ENCODE measurements at regions not wholly inside any gene's neighbourhood (a gene's known extent, or its start where the extent isn't known, plus 50 kb on each side); places are given as distances from the start of the nearest gene placed in this dataset.

DNA sequence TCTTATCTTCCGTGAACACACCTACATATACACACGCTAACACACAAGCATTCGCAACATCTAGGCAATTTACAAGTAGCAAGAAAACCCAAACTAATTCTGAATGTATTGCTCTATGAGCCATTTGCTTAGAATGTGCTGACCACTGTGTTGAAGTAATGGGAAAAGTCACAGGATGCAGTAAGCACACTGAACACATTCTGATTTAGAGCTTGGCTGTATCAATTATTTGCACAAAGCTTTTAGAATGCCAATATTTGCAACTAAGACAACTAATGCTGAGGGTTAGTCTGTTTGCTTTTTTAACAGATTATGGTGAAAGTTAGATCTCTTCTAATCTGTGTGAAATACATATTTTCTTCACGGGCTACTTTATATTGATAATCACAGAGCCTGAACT lies 179.8 kb upstream of the ELAC2 start:
- no peak for DNase-seq
- no peaks in the 10 kb centered on the region for H3K36me3 ChIP-seq (ENCODE audit: control insufficient read depth in 2 of 3, insufficient read depth in 3 of 3, low read length in 3 of 3)
- intact Hi-C loops (cut with micrococcal nuclease): no loop called here
- ChIA-PET POLR2A (no interaction called here), CTCF (no interaction called here)
- ATAC-seq: no peak
- Mint-ChIP-seq H3K27ac (no peak overlapping the region), H3K36me3 (no peaks in the 10 kb centered on the region), H3K4me1 (no peaks in the 10 kb centered on the region), H3K9me3 (peaks cover 0 to 13% (median 3%) of the 10 kb centered on the region in 11 donors), H3K27me3 (peaks cover 0 to 7% (median 4%) of the 10 kb centered on the region in 5 donors), H3K4me3 (no peak overlapping the region)
- H3K27ac ChIP-seq (ENCODE audit: low read depth, low read length): no peak overlapping the region
- H3K4me3 ChIP-seq (ENCODE audit: low read length): no peak overlapping the region
- no peaks in the 10 kb centered on the region for H3K4me1 ChIP-seq (ENCODE audit: control insufficient read depth in 2 of 2, insufficient read depth in 2 of 2, low read length in 2 of 2)
- H3K9me3 ChIP-seq (ENCODE audit: control insufficient read depth in 2 of 3, low read length in 3 of 3): no peaks in the 10 kb centered on the region
- no peaks in the 10 kb centered on the region for H3K27me3 ChIP-seq (ENCODE audit: control insufficient read depth in 2 of 2, insufficient read depth in 2 of 2, low read length in 2 of 2)

GRCh38 chr17:13194887-13195286 lies 177.1 kb upstream of the ELAC2 start:
- Mint-ChIP-seq H3K36me3 (no peaks in the 10 kb centered on the region), H3K4me1 (no peaks in the 10 kb centered on the region), H3K27me3 (peaks cover 0 to 6% (median 0%) of the 10 kb centered on the region in 5 donors), H3K4me3 (no peak overlapping the region), H3K9me3 (peaks cover 0 to 13% (median 5%) of the 10 kb centered on the region in 11 donors), H3K27ac (no peak overlapping the region)
- no peaks in the 10 kb centered on the region for H3K27me3 ChIP-seq (ENCODE audit: control insufficient read depth in 2 of 2, insufficient read depth in 2 of 2, low read length in 2 of 2)
- H3K4me3 ChIP-seq (ENCODE audit: low read length): no peak overlapping the region
- intact Hi-C loops (cut with micrococcal nuclease): no loop called here
- no peaks in the 10 kb centered on the region for H3K36me3 ChIP-seq (ENCODE audit: control insufficient read depth in 2 of 3, insufficient read depth in 3 of 3, low read length in 3 of 3)
- ChIA-PET POLR2A (no interaction called here), CTCF (no interaction called here)
- DNase-seq (no peak), ATAC-seq (no peak)
- H3K4me1 ChIP-seq (ENCODE audit: control insufficient read depth in 2 of 2, insufficient read depth in 2 of 2, low read length in 2 of 2): no peaks in the 10 kb centered on the region
- no peaks in the 10 kb centered on the region for H3K9me3 ChIP-seq (ENCODE audit: control insufficient read depth in 2 of 3, low read length in 3 of 3)
- no peak overlapping the region for H3K27ac ChIP-seq (ENCODE audit: low read depth, low read length)

DNA sequence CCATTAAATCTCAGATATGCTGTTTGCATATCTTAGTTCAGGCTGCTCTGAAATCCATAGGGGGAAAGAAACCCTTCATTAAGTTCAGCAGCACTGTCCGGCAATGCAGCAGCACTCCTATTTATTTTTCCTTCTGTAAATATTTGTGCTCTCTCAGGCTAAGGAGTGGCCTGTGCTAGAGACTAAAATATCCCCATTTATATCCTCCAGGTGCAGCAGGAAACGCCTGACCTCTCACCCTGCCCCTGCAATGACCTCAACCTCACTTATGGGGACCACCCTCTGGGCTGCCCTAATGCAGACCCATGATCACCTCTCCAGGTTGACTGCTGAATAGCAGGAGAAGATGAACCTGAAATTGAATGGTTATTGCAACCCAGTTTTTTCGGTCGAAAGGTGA lies 165.0 kb upstream of the ELAC2 start:
- no peaks in the 10 kb centered on the region for H3K9me3 ChIP-seq (ENCODE audit: control insufficient read depth in 2 of 3, low read length in 3 of 3)
- intact Hi-C loops (cut with micrococcal nuclease): no loop called here
- no peaks in the 10 kb centered on the region for H3K27me3 ChIP-seq (ENCODE audit: control insufficient read depth in 2 of 2, insufficient read depth in 2 of 2, low read length in 2 of 2)
- no peak overlapping the region for H3K27ac Mint-ChIP-seq
- H3K36me3 Mint-ChIP-seq: no peaks in the 10 kb centered on the region
- no peaks in the 10 kb centered on the region for H3K4me1 Mint-ChIP-seq
- no peaks in the 10 kb centered on the region for H3K4me1 ChIP-seq (ENCODE audit: control insufficient read depth in 2 of 2, insufficient read depth in 2 of 2, low read length in 2 of 2)
- H3K9me3 Mint-ChIP-seq: peaks cover 0 to 14% (median 5%) of the 10 kb centered on the region in 11 donors
- no peaks in the 10 kb centered on the region for H3K36me3 ChIP-seq (ENCODE audit: control insufficient read depth in 2 of 3, insufficient read depth in 3 of 3, low read length in 3 of 3)
- H3K4me3 ChIP-seq (ENCODE audit: low read length): no peak overlapping the region
- DNase-seq (no peak), ATAC-seq (no peak)
- peaks cover 0 to 18% (median 9%) of the 10 kb centered on the region in 5 donors for H3K27me3 Mint-ChIP-seq
- H3K27ac ChIP-seq (ENCODE audit: low read depth, low read length): no peak overlapping the region
- CTCF ChIA-PET: no interaction called here
- no peak overlapping the region for H3K4me3 Mint-ChIP-seq
- POLR2A ChIA-PET: no interaction called here

DNA sequence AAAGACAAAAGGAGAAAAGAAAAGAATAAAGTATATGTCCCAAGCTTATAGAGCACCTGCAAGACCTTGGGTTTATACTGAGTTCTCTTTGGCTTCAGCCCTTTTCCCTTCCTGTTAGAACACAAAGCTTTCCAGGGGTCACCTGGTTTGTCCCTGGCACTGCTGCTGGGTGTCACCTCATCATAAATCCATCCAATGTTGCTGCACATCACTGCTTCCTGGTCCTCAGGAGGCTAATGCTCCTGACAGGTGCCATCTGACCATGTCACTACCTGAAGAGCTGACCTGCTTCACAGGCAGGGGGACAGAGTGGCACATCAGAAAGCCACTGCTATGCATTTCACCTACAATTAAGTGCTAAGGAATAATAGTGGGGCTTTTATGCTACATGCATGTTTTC lies 164.6 kb upstream of the ELAC2 start:
- Mint-ChIP-seq H3K27ac (no peak overlapping the region), H3K4me1 (no peaks in the 10 kb centered on the region), H3K9me3 (peaks cover 0 to 14% (median 5%) of the 10 kb centered on the region in 11 donors), H3K4me3 (no peak overlapping the region), H3K27me3 (peaks cover 0 to 18% (median 9%) of the 10 kb centered on the region in 5 donors), H3K36me3 (no peaks in the 10 kb centered on the region)
- Histone ChIP-seq H3K27me3 (ENCODE audit: control insufficient read depth in 2 of 2, insufficient read depth in 2 of 2, low read length in 2 of 2) (no peaks in the 10 kb centered on the region), H3K9me3 (ENCODE audit: control insufficient read depth in 2 of 3, low read length in 3 of 3) (no peaks in the 10 kb centered on the region), H3K4me1 (ENCODE audit: control insufficient read depth in 2 of 2, insufficient read depth in 2 of 2, low read length in 2 of 2) (no peaks in the 10 kb centered on the region), H3K4me3 (ENCODE audit: low read length) (no peak overlapping the region), H3K27ac (ENCODE audit: low read depth, low read length) (no peak overlapping the region), H3K36me3 (ENCODE audit: control insufficient read depth in 2 of 3, insufficient read depth in 3 of 3, low read length in 3 of 3) (no peaks in the 10 kb centered on the region)
- POLR2A ChIA-PET: no interaction called here
- CTCF ChIA-PET: no interaction called here
- ATAC-seq (no peak), DNase-seq (no peak)
- intact Hi-C loops (cut with micrococcal nuclease): no loop called here

DNA sequence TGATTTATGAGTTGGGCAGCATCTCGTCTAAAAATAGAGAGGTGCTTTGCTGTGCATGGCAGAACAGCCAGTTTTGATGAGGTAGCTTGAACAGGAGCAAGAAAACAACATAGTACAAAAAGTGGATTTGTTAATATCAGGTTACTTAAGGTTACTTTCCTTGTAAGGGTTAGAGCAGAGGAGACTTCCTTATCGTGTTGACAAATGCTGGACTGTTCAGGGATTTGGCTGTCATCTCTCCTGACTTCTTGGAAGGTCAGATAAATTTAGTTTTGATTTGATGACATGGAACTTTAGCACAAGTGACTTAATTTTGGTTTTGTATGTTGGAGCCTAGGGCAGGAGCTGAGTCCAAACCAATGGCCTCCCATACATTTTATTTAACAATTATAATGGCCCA lies 163.9 kb upstream of the ELAC2 start:
- DNase-seq (no peak), ATAC-seq (no peak)
- H3K36me3 Mint-ChIP-seq: no peaks in the 10 kb centered on the region
- Histone ChIP-seq H3K36me3 (ENCODE audit: control insufficient read depth in 2 of 3, insufficient read depth in 3 of 3, low read length in 3 of 3) (no peaks in the 10 kb centered on the region), H3K27me3 (ENCODE audit: control insufficient read depth in 2 of 2, insufficient read depth in 2 of 2, low read length in 2 of 2) (no peaks in the 10 kb centered on the region), H3K27ac (ENCODE audit: low read depth, low read length) (no peak overlapping the region), H3K4me1 (ENCODE audit: control insufficient read depth in 2 of 2, insufficient read depth in 2 of 2, low read length in 2 of 2) (no peaks in the 10 kb centered on the region), H3K9me3 (ENCODE audit: control insufficient read depth in 2 of 3, low read length in 3 of 3) (no peaks in the 10 kb centered on the region), H3K4me3 (ENCODE audit: low read length) (no peak overlapping the region)
- ChIA-PET CTCF (no interaction called here), POLR2A (no interaction called here)
- no peak overlapping the region for H3K4me3 Mint-ChIP-seq
- H3K27ac Mint-ChIP-seq: no peak overlapping the region
- H3K27me3 Mint-ChIP-seq: peaks cover 0 to 18% (median 7%) of the 10 kb centered on the region in 5 donors
- peaks cover 0 to 12% (median 4%) of the 10 kb centered on the region in 11 donors for H3K9me3 Mint-ChIP-seq
- H3K4me1 Mint-ChIP-seq: no peaks in the 10 kb centered on the region
- intact Hi-C loops (cut with micrococcal nuclease): no loop called here

- Histone ChIP-seq H3K27ac (ENCODE audit: low read depth, low read length) (no peak overlapping the region), H3K4me3 (ENCODE audit: low read length) (no peak overlapping the region), H3K9me3 (ENCODE audit: control insufficient read depth in 2 of 3, low read length in 3 of 3) (peaks cover 0 to 14% (median 0%) of the 10 kb centered on the region in 3 experiments), H3K36me3 (ENCODE audit: control insufficient read depth in 2 of 3, insufficient read depth in 3 of 3, low read length in 3 of 3) (no peaks in the 10 kb centered on the region), H3K4me1 (ENCODE audit: control insufficient read depth in 2 of 2, insufficient read depth in 2 of 2, low read length in 2 of 2) (no peaks in the 10 kb centered on the region), H3K27me3 (ENCODE audit: control insufficient read depth in 2 of 2, insufficient read depth in 2 of 2, low read length in 2 of 2) (no peaks in the 10 kb centered on the region)
- Mint-ChIP-seq H3K27ac (no peak overlapping the region), H3K36me3 (peaks cover 0 to 4% (median 0%) of the 10 kb centered on the region in 5 donors), H3K4me1 (no peaks in the 10 kb centered on the region), H3K4me3 (no peak overlapping the region), H3K9me3 (peaks cover 5 to 49% (median 14%) of the 10 kb centered on the region in 11 donors), H3K27me3 (peaks cover 0 to 7% (median 5%) of the 10 kb centered on the region in 5 donors)
- ChIA-PET CTCF (no interaction called here), POLR2A (no interaction called here)
- intact Hi-C loops (cut with micrococcal nuclease): no loop called here
- ATAC-seq: no peak
- DNase-seq: no peak
Measured at GRCh38 chr17:13176436-13176835, 158.6 kb upstream of the ELAC2 start.

DNA sequence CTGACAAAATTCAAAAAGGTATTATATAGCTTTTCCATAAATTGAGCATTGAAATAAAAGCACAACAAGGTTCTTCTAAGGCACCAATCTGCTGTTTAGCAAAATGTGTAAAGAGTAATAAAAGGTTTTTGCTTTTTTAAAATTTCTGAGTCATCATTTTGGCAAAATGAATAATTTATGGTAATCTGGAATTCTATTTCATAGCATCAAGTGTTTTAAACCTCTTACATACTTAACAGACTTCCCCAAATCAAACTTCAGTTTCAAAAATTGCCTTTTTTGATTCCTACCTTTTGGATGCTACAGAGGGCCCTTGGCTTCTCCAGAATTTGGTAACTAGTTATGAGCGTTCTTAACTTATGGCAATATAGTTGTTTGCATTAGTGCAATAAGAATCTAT lies 154.0 kb upstream of the ELAC2 start:
- Histone ChIP-seq H3K9me3 (ENCODE audit: control insufficient read depth in 2 of 3, low read length in 3 of 3) (peaks cover 0 to 14% (median 0%) of the 10 kb centered on the region in 3 experiments), H3K4me1 (ENCODE audit: control insufficient read depth in 2 of 2, insufficient read depth in 2 of 2, low read length in 2 of 2) (no peaks in the 10 kb centered on the region), H3K4me3 (ENCODE audit: low read length) (no peak overlapping the region), H3K36me3 (ENCODE audit: control insufficient read depth in 2 of 3, insufficient read depth in 3 of 3, low read length in 3 of 3) (no peaks in the 10 kb centered on the region), H3K27me3 (ENCODE audit: control insufficient read depth in 2 of 2, insufficient read depth in 2 of 2, low read length in 2 of 2) (no peaks in the 10 kb centered on the region), H3K27ac (ENCODE audit: low read depth, low read length) (no peak overlapping the region)
- Mint-ChIP-seq H3K36me3 (peaks cover 0 to 4% (median 0%) of the 10 kb centered on the region in 5 donors), H3K4me3 (no peak overlapping the region), H3K27me3 (peaks cover 0 to 6% (median 0%) of the 10 kb centered on the region in 5 donors), H3K9me3 (peaks cover 5 to 64% (median 20%) of the 10 kb centered on the region in 11 donors), H3K27ac (no peak overlapping the region), H3K4me1 (no peaks in the 10 kb centered on the region)
- POLR2A ChIA-PET: no interaction called here
- CTCF ChIA-PET: no interaction called here
- ATAC-seq (no peak), DNase-seq (no peak)
- intact Hi-C loops (cut with micrococcal nuclease): no loop called here

Data from naive thymus-derived CD4-positive, alpha-beta T cell (primary cell).